GM23338 (cell line): ENCODE measurements at regions not wholly inside any gene's neighbourhood (a gene's known extent, or its start where the extent isn't known, plus 50 kb on each side); places are given as distances from the start of the nearest gene placed in this dataset.

Experiments
- ATAC-seq: fragments of 200-7000 bp; cut with Tn5 transposase; 3 replicates; pipeline ENCODE4 v1.9.1; 2020
- DNase-seq: peaks from one replicate; pipeline ENCODE4 v3.0.0-alpha.2; 2015; ENCODE audit warnings: low spot score
- H2AFZ ChIP-seq: fragments of 200-600 bp; sonication (generic); 2 replicates; pipeline ENCODE4 v1.8.0; 2016; ENCODE audit warnings: antibody characterized with exemption, mild to moderate bottlenecking, moderate library complexity
- H3F3A ChIP-seq: fragments of 200-600 bp; sonication (generic); replicated peaks from 2 replicates; pipeline ENCODE4 v1.8.0; 2017; ENCODE audit warnings: antibody characterized with exemption, mixed run types, low read depth
- H3K27ac ChIP-seq: fragments of 200-600 bp; sonication (generic); 2 replicates; pipeline ENCODE4 v1.6.1; 2016; ENCODE audit warnings: low read depth
- H3K27me3 ChIP-seq: fragments of 200-600 bp; sonication (generic); 2 replicates; pipeline ENCODE4 v1.8.0; 2016; ENCODE audit warnings: mild to moderate bottlenecking, mixed run types, moderate library complexity; ENCODE audit not compliant: insufficient read depth
- H3K36me3 ChIP-seq: fragments of 200-600 bp; sonication (generic); 2 replicates; pipeline ENCODE4 v1.8.0; 2016; ENCODE audit warnings: mild to moderate bottlenecking; ENCODE audit not compliant: insufficient read depth
- H3K4me1 ChIP-seq: fragments of 200-600 bp; sonication (generic); 2 replicates; pipeline ENCODE4 v1.8.0; 2016; ENCODE audit warnings: mild to moderate bottlenecking, moderate library complexity; ENCODE audit not compliant: insufficient read depth
- H3K4me2 ChIP-seq: fragments of 200-600 bp; sonication (generic); 2 replicates; pipeline ENCODE4 v1.7.1; 2017; ENCODE audit warnings: mixed run types
- H3K4me3 ChIP-seq: fragments of 200-600 bp; sonication (generic); 2 replicates; pipeline ENCODE4 v1.6.1; 2016; ENCODE audit warnings: mixed run types
- H3K79me2 ChIP-seq: fragments of 200-600 bp; sonication (generic); replicated peaks from 2 replicates; pipeline ENCODE4 v1.8.0; 2017; ENCODE audit warnings: mild to moderate bottlenecking; ENCODE audit not compliant: insufficient read depth
- H3K9me2 ChIP-seq: fragments of 200-600 bp; sonication (generic); 2 replicates; pipeline ENCODE4 v1.8.0; 2017; ENCODE audit not compliant: insufficient read depth
- H4K20me1 ChIP-seq: fragments of 200-600 bp; sonication (generic); replicated peaks from 2 replicates; pipeline ENCODE4 v1.8.0; 2017; ENCODE audit warnings: mild to moderate bottlenecking; ENCODE audit not compliant: insufficient read depth
- H3K27ac Mint-ChIP-seq: 2 replicates; pipeline ENCODE4 v1.8.0; 2020; ENCODE audit warnings: inconsistent platforms, mild to moderate bottlenecking, moderate library complexity, mixed read lengths
- H3K27me3 Mint-ChIP-seq: 3 replicates; pipeline ENCODE4 v1.8.0; 2022; ENCODE audit warnings: low read depth, mild to moderate bottlenecking, moderate library complexity, mixed read lengths, inconsistent platforms; ENCODE audit not compliant: insufficient read depth, poor library complexity
- H3K36me3 Mint-ChIP-seq: 3 replicates; pipeline ENCODE4 v1.8.0; 2021; ENCODE audit warnings: low read depth, mild to moderate bottlenecking, inconsistent platforms, moderate library complexity, mixed read lengths
- H3K4me1 Mint-ChIP-seq: 3 replicates; pipeline ENCODE4 v1.8.0; 2020; ENCODE audit warnings: mild to moderate bottlenecking, inconsistent platforms, mixed read lengths
- H3K4me3 Mint-ChIP-seq: 3 replicates; pipeline ENCODE4 v1.8.0; 2021; ENCODE audit warnings: moderate library complexity, mild to moderate bottlenecking, inconsistent platforms, mixed read lengths
- H3K9me3 Mint-ChIP-seq: 3 replicates; pipeline ENCODE4 v1.8.0; 2020; ENCODE audit warnings: moderate library complexity, mild to moderate bottlenecking, inconsistent platforms, mixed read lengths
- CREB1 ChIP-seq: fragments of 250-450 bp; sonication (Bioruptor Pico); IDR thresholded peaks from 2 replicates; pipeline ENCODE4 v1.5.0; 2020; ENCODE audit warnings: low read depth, mild to moderate bottlenecking, moderate library complexity
- CTCF ChIP-seq, 2 experiments: fragments of 200-600 bp in 1 of 2; sonication (generic) in 1 of 2; conservative IDR thresholded peaks; 2 replicates each; pipeline versions ENCODE4 v1.5.1 to v1.6.1; 2016 to 2017; ENCODE audit warnings: antibody characterized with exemption in 2 of 2, low read depth in 2 of 2, mild to moderate bottlenecking in 2 of 2, moderate library complexity in 1 of 2
- ETS1 ChIP-seq: IDR thresholded peaks from 2 replicates; pipeline ENCODE4 v1.6.1; 2016; ENCODE audit warnings: antibody characterized with exemption
- EZH2 ChIP-seq: fragments of 200-600 bp; sonication (generic); IDR thresholded peaks from one replicate; pipeline ENCODE4 v1.8.0; 2017; ENCODE audit warnings: antibody characterized with exemption, mild to moderate bottlenecking, low read depth; ENCODE audit not compliant: unreplicated experiment
- EZH2phosphoT487 ChIP-seq: fragments of 200-600 bp; sonication (generic); IDR thresholded peaks from one replicate; pipeline ENCODE4 v1.8.1; 2018; ENCODE audit warnings: antibody characterized with exemption; ENCODE audit not compliant: unreplicated experiment
- JUNB ChIP-seq: IDR thresholded peaks from one replicate; pipeline ENCODE4 v1.6.1; 2016; ENCODE audit warnings: antibody characterized with exemption; ENCODE audit not compliant: unreplicated experiment
- NANOG ChIP-seq: IDR thresholded peaks from 2 replicates; pipeline ENCODE4 v1.6.1; 2016; ENCODE audit warnings: antibody characterized with exemption, borderline replicate concordance
- POLR2AphosphoS5 ChIP-seq: IDR thresholded peaks from 2 replicates; pipeline ENCODE4 v1.6.1; 2016; ENCODE audit warnings: antibody characterized with exemption, low read depth
- REST ChIP-seq: IDR thresholded peaks from one replicate; pipeline ENCODE4 v1.6.1; 2018; ENCODE audit warnings: antibody characterized with exemption; ENCODE audit not compliant: unreplicated experiment
- STAT1 ChIP-seq: IDR thresholded peaks from one replicate; pipeline ENCODE4 v1.6.1; 2016; ENCODE audit warnings: antibody characterized with exemption; ENCODE audit not compliant: unreplicated experiment
- ZNF114 ChIP-seq: fragments of 250-450 bp; sonication (Bioruptor Pico); IDR thresholded peaks from 2 replicates; pipeline ENCODE4 v1.5.0; 2020; ENCODE audit warnings: mild to moderate bottlenecking, moderate library complexity
- ZNF331 ChIP-seq: fragments of 250-450 bp; sonication (Bioruptor Pico); IDR thresholded peaks from 2 replicates; pipeline ENCODE4 v1.5.0; 2020; ENCODE audit warnings: low read depth, mild to moderate bottlenecking, moderate library complexity
- ZNF462 ChIP-seq: fragments of 250-450 bp; sonication (Bioruptor Pico); IDR thresholded peaks from 2 replicates; pipeline ENCODE4 v1.5.0; 2020; ENCODE audit warnings: mild to moderate bottlenecking, moderate library complexity

GRCh38 chr3:164049847-164050246, 1028.4 kb downstream of the SI start:
- H3K4me1 ChIP-seq, result no peaks in the 10 kb centered on the region
- H3K27ac Mint-ChIP-seq, result no peak overlapping the region
- TF ChIP-seq EZH2 (no peak), JUNB (no peak), CREB1 (CRISPR knock-in tag) (no peak), CTCF (conservative IDR thresholded peaks at IDR 0.05; ENCODE audit: low read depth in 2 of 2) (no peak), REST (no peak), ZNF114 (CRISPR knock-in tag) (no peak), EZH2phosphoT487 (no peak), POLR2AphosphoS5 (no peak), ETS1 (no peak), NANOG (no peak), STAT1 (no peak), ZNF331 (no peak), ZNF462 (CRISPR knock-in tag) (no peak)
- H3K4me3 Mint-ChIP-seq, result no peak overlapping the region
- H3K4me1 Mint-ChIP-seq, result no peaks in the 10 kb centered on the region
- H3K9me3 Mint-ChIP-seq, result no peaks in the 10 kb centered on the region
- DNase-seq, result no peak
- no peaks in the 10 kb centered on the region for H3K36me3 Mint-ChIP-seq
- H2AFZ ChIP-seq, result no peak overlapping the region
- no peaks in the 10 kb centered on the region for H3K36me3 ChIP-seq
- H3K4me2 ChIP-seq, result no peak overlapping the region
- no peaks in the 10 kb centered on the region for H4K20me1 ChIP-seq
- H3F3A ChIP-seq, result no peaks in the 10 kb centered on the region
- no peaks in the 10 kb centered on the region for H3K27me3 ChIP-seq
- no peaks in the 10 kb centered on the region for H3K79me2 ChIP-seq
- H3K27me3 Mint-ChIP-seq, result no peaks in the 10 kb centered on the region
- no peaks in the 10 kb centered on the region for H3K9me2 ChIP-seq
- no peak overlapping the region for H3K27ac ChIP-seq
- ATAC-seq, result no peak
- no peak overlapping the region for H3K4me3 ChIP-seq
